ENCODE measurements at regions not wholly inside any gene's neighbourhood (a gene's known extent, or its start where the extent isn't known, plus 50 kb on each side); places are given as distances from the start of the nearest gene placed in this dataset.
"Not testable (repeated sequence)": the region's sequence is repeated elsewhere in the genome, so short reads cannot be mapped to it uniquely, and the experiment has no call there.

- H3K27me3 ChIP-seq (ENCODE audit: control insufficient read depth, insufficient read depth, low read length) = no peaks in the 10 kb centered on the region
- no peaks in the 10 kb centered on the region for H3K9me3 ChIP-seq (ENCODE audit: control insufficient read depth, insufficient read depth, low read length)
Observed at GRCh38 chr12:97645726-97646125, 183.1 kb downstream of the RMST start.

GRCh38 chr12:97647142-97647541, 184.5 kb downstream of the RMST start:
- no peak for DNase-seq (ENCODE audit: low read depth, low spot score)
- Histone ChIP-seq H3K9me3 (ENCODE audit: control insufficient read depth, insufficient read depth, low read length) (no peaks in the 10 kb centered on the region), H3K4me3 (ENCODE audit: low read length) (no peak overlapping the region), H3K4me1 (ENCODE audit: control insufficient read depth, insufficient read depth, low read length) (no peaks in the 10 kb centered on the region), H3K27me3 (ENCODE audit: control insufficient read depth, insufficient read depth, low read length) (no peaks in the 10 kb centered on the region), H3K27ac (ENCODE audit: low read length) (no peak overlapping the region), H3K36me3 (ENCODE audit: control insufficient read depth, insufficient read depth, low read length) (no peaks in the 10 kb centered on the region)
- no CpG with 5 or more reads among the region's 1 CpG for WGBS (ENCODE audit: insufficient coverage, insufficient read length)

More at GRCh38 chr12:97645726-97646125, 183.1 kb downstream of the RMST start:
- no peak for DNase-seq (ENCODE audit: low read depth, low spot score)
- no peaks in the 10 kb centered on the region for H3K4me1 ChIP-seq (ENCODE audit: control insufficient read depth, insufficient read depth, low read length)
- no peak overlapping the region for H3K4me3 ChIP-seq (ENCODE audit: low read length)
- H3K36me3 ChIP-seq (ENCODE audit: control insufficient read depth, insufficient read depth, low read length) = no peaks in the 10 kb centered on the region
- no CpG with 5 or more reads among the region's 1 CpG for WGBS (ENCODE audit: insufficient coverage, insufficient read length)
- H3K27ac ChIP-seq (ENCODE audit: low read length) = no peak overlapping the region

- H3K9me3 ChIP-seq (ENCODE audit: control insufficient read depth, insufficient read depth, low read length) = no peaks in the 10 kb centered on the region
- no peak for DNase-seq (ENCODE audit: low read depth, low spot score)
- H3K36me3 ChIP-seq (ENCODE audit: control insufficient read depth, insufficient read depth, low read length) = no peaks in the 10 kb centered on the region
- no CpG with 5 or more reads among the region's 2 CpGs for WGBS (ENCODE audit: insufficient coverage, insufficient read length)
- no peak overlapping the region for H3K27ac ChIP-seq (ENCODE audit: low read length)
- no peaks in the 10 kb centered on the region for H3K27me3 ChIP-seq (ENCODE audit: control insufficient read depth, insufficient read depth, low read length)
- no peaks in the 10 kb centered on the region for H3K4me1 ChIP-seq (ENCODE audit: control insufficient read depth, insufficient read depth, low read length)
- no peak overlapping the region for H3K4me3 ChIP-seq (ENCODE audit: low read length)
Observed at GRCh38 chr12:97650242-97650641, 187.6 kb downstream of the RMST start.

GRCh38 chr12:97656548-97656947, 193.9 kb downstream of the RMST start:
- H3K27ac ChIP-seq (ENCODE audit: low read length); H3K4me3 ChIP-seq (ENCODE audit: low read length); H3K9me3 ChIP-seq (ENCODE audit: control insufficient read depth, insufficient read depth, low read length); H3K27me3 ChIP-seq (ENCODE audit: control insufficient read depth, insufficient read depth, low read length); H3K36me3 ChIP-seq (ENCODE audit: control insufficient read depth, insufficient read depth, low read length); H3K4me1 ChIP-seq (ENCODE audit: control insufficient read depth, insufficient read depth, low read length); DNase-seq (ENCODE audit: low read depth, low spot score): not testable (repeated sequence)
- WGBS (ENCODE audit: insufficient coverage, insufficient read length) = no CpG with 5 or more reads among the region's 19 CpGs

- Histone ChIP-seq H3K4me1 (ENCODE audit: control insufficient read depth, insufficient read depth, low read length) (no peaks in the 10 kb centered on the region), H3K27ac (ENCODE audit: low read length) (no peak overlapping the region), H3K9me3 (ENCODE audit: control insufficient read depth, insufficient read depth, low read length) (no peaks in the 10 kb centered on the region), H3K4me3 (ENCODE audit: low read length) (no peak overlapping the region), H3K36me3 (ENCODE audit: control insufficient read depth, insufficient read depth, low read length) (no peaks in the 10 kb centered on the region), H3K27me3 (ENCODE audit: control insufficient read depth, insufficient read depth, low read length) (no peaks in the 10 kb centered on the region)
- DNase-seq (ENCODE audit: low read depth, low spot score) = no peak
- WGBS (ENCODE audit: insufficient coverage, insufficient read length) = no CpG with 5 or more reads among the region's 3 CpGs
Observed at GRCh38 chr12:97659117-97659880, 196.7 kb downstream of the RMST start.

GRCh38 chr12:97666263-97666662, 203.7 kb downstream of the RMST start:
- no peaks in the 10 kb centered on the region for H3K9me3 ChIP-seq (ENCODE audit: control insufficient read depth, insufficient read depth, low read length)
- no peaks in the 10 kb centered on the region for H3K27me3 ChIP-seq (ENCODE audit: control insufficient read depth, insufficient read depth, low read length)
- no CpG with 5 or more reads among the region's 4 CpGs for WGBS (ENCODE audit: insufficient coverage, insufficient read length)
- H3K4me3 ChIP-seq (ENCODE audit: low read length) = no peak overlapping the region
- DNase-seq (ENCODE audit: low read depth, low spot score) = no peak
- H3K36me3 ChIP-seq (ENCODE audit: control insufficient read depth, insufficient read depth, low read length) = no peaks in the 10 kb centered on the region
- no peak overlapping the region for H3K27ac ChIP-seq (ENCODE audit: low read length)
- no peaks in the 10 kb centered on the region for H3K4me1 ChIP-seq (ENCODE audit: control insufficient read depth, insufficient read depth, low read length)

- Histone ChIP-seq H3K4me3 (ENCODE audit: low read length) (no peak overlapping the region), H3K4me1 (ENCODE audit: control insufficient read depth, insufficient read depth, low read length) (no peaks in the 10 kb centered on the region), H3K27ac (ENCODE audit: low read length) (no peak overlapping the region), H3K9me3 (ENCODE audit: control insufficient read depth, insufficient read depth, low read length) (no peaks in the 10 kb centered on the region; the same call in 1 of the 2 replicates), H3K27me3 (ENCODE audit: control insufficient read depth, insufficient read depth, low read length) (no peaks in the 10 kb centered on the region), H3K36me3 (ENCODE audit: control insufficient read depth, insufficient read depth, low read length) (no peaks in the 10 kb centered on the region; the same call in 1 of the 2 replicates)
- no CpG with 5 or more reads among the region's 5 CpGs for WGBS (ENCODE audit: insufficient coverage, insufficient read length)
- no peak for DNase-seq (ENCODE audit: low read depth, low spot score)
Observed at GRCh38 chr12:97672870-97673269, 210.3 kb downstream of the RMST start.

GRCh38 chr12:97680751-97681150, 218.1 kb downstream of the RMST start:
- no CpG with 5 or more reads among the region's 2 CpGs for WGBS (ENCODE audit: insufficient coverage, insufficient read length)
- H3K4me3 ChIP-seq (ENCODE audit: low read length) = no peak overlapping the region
- no peaks in the 10 kb centered on the region for H3K4me1 ChIP-seq (ENCODE audit: control insufficient read depth, insufficient read depth, low read length)
- no peaks in the 10 kb centered on the region for H3K36me3 ChIP-seq (ENCODE audit: control insufficient read depth, insufficient read depth, low read length)
- no peak overlapping the region for H3K27ac ChIP-seq (ENCODE audit: low read length)
- no peak for DNase-seq (ENCODE audit: low read depth, low spot score)
- H3K27me3 ChIP-seq (ENCODE audit: control insufficient read depth, insufficient read depth, low read length) = no peaks in the 10 kb centered on the region
- no peaks in the 10 kb centered on the region for H3K9me3 ChIP-seq (ENCODE audit: control insufficient read depth, insufficient read depth, low read length)

GRCh38 chr12:97681612-97682504, 219.3 kb downstream of the RMST start:
- H3K27ac ChIP-seq (ENCODE audit: low read length) = no peak overlapping the region
- no peaks in the 10 kb centered on the region for H3K27me3 ChIP-seq (ENCODE audit: control insufficient read depth, insufficient read depth, low read length)
- no peaks in the 10 kb centered on the region for H3K4me1 ChIP-seq (ENCODE audit: control insufficient read depth, insufficient read depth, low read length)
- no CpG with 5 or more reads among the region's 8 CpGs for WGBS (ENCODE audit: insufficient coverage, insufficient read length)
- no peaks in the 10 kb centered on the region for H3K9me3 ChIP-seq (ENCODE audit: control insufficient read depth, insufficient read depth, low read length)
- no peaks in the 10 kb centered on the region for H3K36me3 ChIP-seq (ENCODE audit: control insufficient read depth, insufficient read depth, low read length)
- DNase-seq (ENCODE audit: low read depth, low spot score) = no peak
- no peak overlapping the region for H3K4me3 ChIP-seq (ENCODE audit: low read length)

- H3K9me3 ChIP-seq (ENCODE audit: control insufficient read depth, insufficient read depth, low read length) = no peaks in the 10 kb centered on the region
- H3K27ac ChIP-seq (ENCODE audit: low read length) = no peak overlapping the region
- no peaks in the 10 kb centered on the region for H3K36me3 ChIP-seq (ENCODE audit: control insufficient read depth, insufficient read depth, low read length)
- no peaks in the 10 kb centered on the region for H3K27me3 ChIP-seq (ENCODE audit: control insufficient read depth, insufficient read depth, low read length)
- H3K4me1 ChIP-seq (ENCODE audit: control insufficient read depth, insufficient read depth, low read length) = no peaks in the 10 kb centered on the region
- H3K4me3 ChIP-seq (ENCODE audit: low read length) = no peak overlapping the region
- DNase-seq (ENCODE audit: low read depth, low spot score) = no peak
Observed at GRCh38 chr12:97685360-97685759, 222.8 kb downstream of the RMST start.

All from iPS DF 6.9 (cell line).